ENCODE measurements at regions not wholly inside any gene's neighbourhood (a gene's known extent, or its start where the extent isn't known, plus 50 kb on each side); places are given as distances from the start of the nearest gene placed in this dataset.

DNA sequence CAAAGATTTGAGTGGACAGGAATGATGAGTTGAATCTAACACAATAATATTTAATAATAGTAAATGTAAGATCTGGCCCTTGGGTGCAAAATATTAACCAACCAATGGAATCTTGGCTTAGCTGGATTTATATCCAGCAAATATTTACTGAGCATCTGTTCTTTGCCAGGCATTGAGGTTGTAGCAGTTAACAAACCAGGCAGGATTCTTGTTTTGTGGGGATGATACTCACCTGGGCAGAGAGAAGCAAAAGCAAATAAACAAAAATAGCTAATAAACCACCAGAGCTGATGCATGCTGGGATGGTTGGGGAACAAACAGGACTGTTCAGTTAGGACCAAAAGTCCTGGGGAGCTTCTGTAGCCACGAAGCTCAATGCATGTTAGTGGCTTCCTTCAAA is 84.1 kb upstream of the CDH13 start:
- Histone ChIP-seq H3K36me3 (ENCODE audit: control insufficient read depth, insufficient read depth, low read length) (no peaks in the 10 kb centered on the region), H3K27me3 (ENCODE audit: control insufficient read depth, insufficient read depth, low read length) (no peaks in the 10 kb centered on the region), H3K4me3 (ENCODE audit: low read depth, low read length) (no peak overlapping the region)
- POLR2A ChIA-PET: no interaction called here
- TF ChIP-seq, protein P1, sequence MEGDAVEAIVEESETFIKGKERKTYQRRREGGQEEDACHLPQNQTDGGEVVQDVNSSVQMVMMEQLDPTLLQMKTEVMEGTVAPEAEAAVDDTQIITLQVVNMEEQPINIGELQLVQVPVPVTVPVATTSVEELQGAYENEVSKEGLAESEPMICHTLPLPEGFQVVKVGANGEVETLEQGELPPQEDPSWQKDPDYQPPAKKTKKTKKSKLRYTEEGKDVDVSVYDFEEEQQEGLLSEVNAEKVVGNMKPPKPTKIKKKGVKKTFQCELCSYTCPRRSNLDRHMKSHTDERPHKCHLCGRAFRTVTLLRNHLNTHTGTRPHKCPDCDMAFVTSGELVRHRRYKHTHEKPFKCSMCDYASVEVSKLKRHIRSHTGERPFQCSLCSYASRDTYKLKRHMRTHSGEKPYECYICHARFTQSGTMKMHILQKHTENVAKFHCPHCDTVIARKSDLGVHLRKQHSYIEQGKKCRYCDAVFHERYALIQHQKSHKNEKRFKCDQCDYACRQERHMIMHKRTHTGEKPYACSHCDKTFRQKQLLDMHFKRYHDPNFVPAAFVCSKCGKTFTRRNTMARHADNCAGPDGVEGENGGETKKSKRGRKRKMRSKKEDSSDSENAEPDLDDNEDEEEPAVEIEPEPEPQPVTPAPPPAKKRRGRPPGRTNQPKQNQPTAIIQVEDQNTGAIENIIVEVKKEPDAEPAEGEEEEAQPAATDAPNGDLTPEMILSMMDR (IDR thresholded peaks at IDR 0.05; ENCODE audit: insufficient read depth, low read depth, low read length): no peak
- no peak for DNase-seq (ENCODE audit: low read depth)
- CTCF ChIA-PET: no interaction called here

DNA sequence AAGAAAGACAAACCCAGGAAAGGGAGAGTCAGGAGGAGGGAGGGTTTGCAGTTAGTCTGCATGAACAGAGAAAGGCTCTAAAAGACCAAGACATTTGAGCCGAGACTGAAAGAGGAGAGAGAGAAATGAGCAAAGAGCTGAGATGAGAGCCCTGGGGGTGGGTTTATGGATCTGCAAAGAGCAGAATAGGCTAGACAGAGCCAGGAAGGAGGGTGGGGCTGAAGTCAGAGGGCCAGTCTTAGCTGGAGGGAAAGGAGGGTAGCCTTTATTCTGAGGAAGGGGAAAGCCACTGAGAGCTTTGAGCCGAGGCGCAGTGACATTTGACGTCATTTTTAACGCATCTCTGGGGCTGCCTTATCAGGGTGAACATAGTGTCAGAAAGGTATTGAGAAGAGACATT is 85.7 kb upstream of the CDH13 start:
- no peak overlapping the region for H3K4me3 ChIP-seq (ENCODE audit: low read depth, low read length)
- TF ChIP-seq, protein P1 (IDR thresholded peaks at IDR 0.05; ENCODE audit: insufficient read depth, low read depth, low read length): no peak
- no peaks in the 10 kb centered on the region for H3K27me3 ChIP-seq (ENCODE audit: control insufficient read depth, insufficient read depth, low read length)
- ChIA-PET POLR2A (no interaction called here), CTCF (no interaction called here)
- no peaks in the 10 kb centered on the region for H3K36me3 ChIP-seq (ENCODE audit: control insufficient read depth, insufficient read depth, low read length)
- no peak for DNase-seq (ENCODE audit: low read depth)

DNA sequence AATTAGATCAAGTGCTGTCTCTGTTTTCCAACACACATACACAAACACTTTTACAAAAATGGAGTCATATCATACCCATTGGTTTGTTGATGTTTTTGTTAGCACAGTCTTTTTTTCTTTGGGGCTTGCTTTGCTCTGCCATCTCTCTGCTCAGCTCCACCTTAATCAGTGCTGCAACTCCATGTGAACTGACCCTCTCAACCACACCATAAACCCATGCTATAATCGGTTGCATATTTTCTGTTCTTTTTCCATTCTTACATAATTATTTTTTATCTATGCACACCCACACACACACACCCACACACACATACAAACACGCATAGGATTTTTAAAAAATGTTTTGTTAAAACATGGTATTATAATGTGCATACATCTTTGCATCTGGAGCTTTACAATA is 91.0 kb upstream of the CDH13 start:
- CTCF ChIA-PET: interaction anchor here (1.2 kb wide), 1 partner anchor 9 kb away, joined by 4 read pairs; no protein-coding TSS in a partner anchor
- no peak overlapping the region for H3K4me3 ChIP-seq (ENCODE audit: low read depth, low read length)
- H3K36me3 ChIP-seq (ENCODE audit: control insufficient read depth, insufficient read depth, low read length): no peaks in the 10 kb centered on the region
- POLR2A ChIA-PET: no interaction called here
- no peaks in the 10 kb centered on the region for H3K27me3 ChIP-seq (ENCODE audit: control insufficient read depth, insufficient read depth, low read length)
- TF ChIP-seq, protein P1 (IDR thresholded peaks at IDR 0.05; ENCODE audit: insufficient read depth, low read depth, low read length): no peak
- no peak for DNase-seq (ENCODE audit: low read depth)

DNA sequence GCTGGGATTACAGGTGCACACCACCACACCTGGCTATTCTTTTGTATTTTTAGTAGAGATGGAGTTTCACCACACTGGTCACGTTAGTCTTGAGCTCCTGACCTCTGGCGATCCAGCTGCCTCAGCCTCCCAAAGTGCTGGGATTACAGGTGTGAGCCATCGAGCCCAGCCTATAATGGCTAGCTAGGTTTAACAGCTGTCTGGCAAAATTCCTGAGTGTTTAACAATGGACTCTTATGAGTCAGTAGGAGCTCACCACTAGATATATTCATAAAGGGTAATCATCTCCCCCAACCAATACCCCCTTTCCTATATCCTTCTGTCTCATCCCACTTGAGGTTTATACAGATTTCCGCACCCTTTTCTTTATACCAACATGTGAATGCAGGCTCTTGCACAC is 91.5 kb upstream of the CDH13 start:
- no peak overlapping the region for H3K4me3 ChIP-seq (ENCODE audit: low read depth, low read length)
- H3K27me3 ChIP-seq (ENCODE audit: control insufficient read depth, insufficient read depth, low read length): no peaks in the 10 kb centered on the region
- ChIA-PET CTCF (interaction anchor here (1.2 kb wide), 1 partner anchor 9 kb away, joined by 4 read pairs; no protein-coding TSS in a partner anchor), POLR2A (no interaction called here)
- TF ChIP-seq, protein P1 (IDR thresholded peaks at IDR 0.05; ENCODE audit: insufficient read depth, low read depth, low read length): no peak
- H3K36me3 ChIP-seq (ENCODE audit: control insufficient read depth, insufficient read depth, low read length): no peaks in the 10 kb centered on the region
- no peak for DNase-seq (ENCODE audit: low read depth)

DNA sequence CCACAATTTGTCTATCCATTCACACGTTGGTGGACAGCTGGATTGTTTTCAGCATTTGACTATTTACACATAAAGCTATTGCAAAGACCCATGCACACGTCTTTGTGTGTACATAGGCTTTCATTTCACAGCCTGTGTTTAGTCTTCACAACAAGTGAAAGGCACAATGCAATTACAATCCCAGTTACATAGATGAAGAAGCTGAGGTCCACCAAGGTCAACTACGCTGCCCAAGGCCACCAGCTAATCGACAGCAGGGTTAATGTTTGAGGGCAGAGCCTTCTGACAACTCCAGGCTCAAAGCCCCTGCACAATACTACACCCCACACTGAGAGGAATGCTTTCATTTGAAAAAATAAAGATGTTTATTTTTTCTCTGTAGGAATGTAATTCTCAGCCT is 93.6 kb upstream of the CDH13 start:
- POLR2A ChIA-PET: no interaction called here
- CTCF ChIA-PET: no interaction called here
- no peak for DNase-seq (ENCODE audit: low read depth)
- Histone ChIP-seq H3K36me3 (ENCODE audit: control insufficient read depth, insufficient read depth, low read length) (no peaks in the 10 kb centered on the region), H3K4me3 (ENCODE audit: low read depth, low read length) (no peak overlapping the region), H3K27me3 (ENCODE audit: control insufficient read depth, insufficient read depth, low read length) (no peaks in the 10 kb centered on the region)
- TF ChIP-seq, protein P1 (IDR thresholded peaks at IDR 0.05; ENCODE audit: insufficient read depth, low read depth, low read length): no peak

Data from BJ (cell line).